Stimulated activated CD4-positive, alpha-beta T cell treated with anti-CD3 and anti-CD28 coated beads, Interleukin-15, amount 100 ng/mL, for 24 hours (primary cell): ENCODE measurements at regions not wholly inside any gene's neighbourhood (a gene's known extent, or its start where the extent isn't known, plus 50 kb on each side); places are given as distances from the start of the nearest gene placed in this dataset.
"Not testable (repeated sequence)": the region's sequence is repeated elsewhere in the genome, so short reads cannot be mapped to it uniquely, and the experiment has no call there.

Experiments
- DNase-seq: peaks from one replicate; pipeline ENCODE4 v3.0.0-alpha.2; 2020

DNA sequence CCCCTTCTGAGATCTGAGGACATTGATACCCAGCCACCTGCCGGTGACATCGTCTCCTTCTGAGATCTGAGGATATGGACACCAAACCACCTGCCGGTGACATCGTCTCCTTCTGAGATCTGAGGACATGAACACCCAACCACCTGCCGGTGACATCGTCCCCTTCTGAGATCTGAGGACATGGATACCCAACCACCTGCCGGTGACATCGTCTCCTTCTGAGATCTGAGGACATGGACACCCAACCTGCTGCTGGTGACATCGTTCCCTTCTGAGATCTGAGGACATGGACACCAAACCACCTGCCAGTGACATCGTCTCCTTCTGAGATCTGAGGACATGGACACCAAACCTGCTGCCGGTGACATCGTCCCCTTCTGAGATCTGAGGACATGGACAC, 396.1 kb upstream of the TNRC6C start:
- DNase-seq = not testable (repeated sequence)

DNA sequence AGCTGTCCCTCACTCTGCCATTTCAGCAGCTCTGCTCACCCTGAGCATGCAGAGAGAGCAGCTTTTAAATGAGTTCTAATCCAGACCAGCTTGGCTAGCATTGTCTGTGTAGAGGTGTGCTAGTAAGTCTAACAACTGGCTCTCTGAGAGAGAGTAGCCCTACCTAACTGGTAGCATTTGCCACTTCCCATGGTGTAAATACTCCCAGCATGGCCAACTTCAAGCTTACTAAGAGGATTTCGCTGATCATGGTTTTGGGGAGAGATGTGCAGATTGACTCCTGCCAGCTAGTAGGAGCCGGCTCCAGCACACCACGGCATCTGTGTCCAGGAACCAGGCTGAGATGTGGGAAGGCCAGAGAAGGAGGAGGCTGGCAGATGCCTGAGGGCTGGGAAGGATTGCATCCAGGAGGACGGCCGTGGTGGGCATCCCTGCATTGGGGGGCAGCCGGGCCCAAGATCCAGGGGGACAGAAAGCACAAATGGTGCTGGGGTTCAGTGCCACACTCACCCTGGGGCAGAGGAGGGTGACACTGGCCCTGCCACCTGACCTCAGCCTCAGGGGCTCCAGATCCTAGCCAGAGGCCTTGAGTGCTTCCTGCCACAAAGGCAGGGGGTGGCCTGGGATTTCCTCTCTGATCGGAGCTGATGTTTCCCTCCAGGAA, 394.9 kb upstream of the TNRC6C start:
- DNase-seq = no peak

GRCh38 chr17:77564278-77564920, 394.1 kb upstream of the TNRC6C start:
- DNase-seq = no peak

GRCh38 chr17:77565166-77565565, 393.3 kb upstream of the TNRC6C start:
- no peak for DNase-seq

- DNase-seq = no peak
Measured at GRCh38 chr17:77566151-77566550, 392.4 kb upstream of the TNRC6C start.

GRCh38 chr17:77566566-77567138, 391.9 kb upstream of the TNRC6C start:
- no peak for DNase-seq

DNA sequence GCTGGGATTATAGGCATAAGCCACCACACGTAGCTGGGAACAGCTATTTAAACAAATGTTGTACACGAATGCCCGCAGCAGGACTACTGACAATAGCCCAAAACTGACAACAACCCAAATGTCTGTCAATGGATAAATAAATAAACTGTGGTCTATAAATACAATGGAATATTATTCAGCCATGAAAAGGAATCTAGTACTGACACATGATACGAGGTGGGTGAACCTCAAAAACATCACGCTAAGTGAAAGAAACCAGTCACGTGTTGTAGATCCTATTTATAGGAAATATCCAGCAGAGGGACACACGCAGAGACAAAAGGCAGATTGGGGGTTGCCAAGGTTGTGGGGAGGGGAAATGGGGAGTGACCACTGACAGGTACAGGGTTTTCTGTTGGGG, 390.0 kb upstream of the TNRC6C start:
- DNase-seq = no peak

- no peak for DNase-seq
Measured at GRCh38 chr17:77569846-77570564, 388.5 kb upstream of the TNRC6C start.

- DNase-seq = no peak
Measured at GRCh38 chr17:77570565-77570898, 388.0 kb upstream of the TNRC6C start.

DNA sequence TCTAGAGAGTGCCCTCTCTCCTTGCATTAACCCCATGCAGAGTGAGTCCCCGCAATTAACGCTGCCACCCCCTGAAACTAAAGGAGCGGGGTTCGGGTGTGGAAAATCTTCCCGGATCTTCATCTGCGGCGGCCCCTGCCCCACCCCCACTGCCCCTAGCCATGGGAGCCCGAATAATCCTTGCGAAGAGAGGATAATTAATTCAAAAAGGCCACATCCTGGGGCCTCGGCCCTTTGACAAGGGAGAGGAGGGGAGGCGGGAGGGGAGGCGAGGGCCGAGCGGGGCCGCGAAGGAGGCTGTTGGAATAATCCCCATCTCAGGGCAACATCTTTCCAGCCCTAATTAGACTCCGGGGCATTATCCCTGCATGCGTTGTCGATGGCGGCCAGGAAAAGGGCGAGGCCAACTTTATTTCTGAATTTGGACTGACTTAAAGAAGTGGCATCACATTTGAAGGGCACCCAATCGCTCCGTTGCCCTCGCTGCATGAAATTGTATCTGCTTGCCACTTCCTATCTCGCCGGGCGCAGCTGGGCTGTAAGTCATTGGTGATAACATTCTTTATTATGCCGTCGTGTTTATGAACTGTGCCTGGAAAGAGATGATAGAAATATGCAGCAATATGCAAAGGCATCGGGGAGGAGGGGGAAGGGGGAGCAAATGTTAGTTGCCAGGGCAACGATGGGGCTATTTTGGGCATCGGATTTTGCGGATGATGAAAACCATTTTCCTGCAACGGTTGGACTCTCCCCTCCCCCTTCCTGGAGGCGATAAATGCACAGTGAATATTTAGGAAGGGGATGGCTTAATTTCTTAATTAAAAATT, 387.1 kb upstream of the TNRC6C start:
- DNase-seq = peak; percentile 10

DNA sequence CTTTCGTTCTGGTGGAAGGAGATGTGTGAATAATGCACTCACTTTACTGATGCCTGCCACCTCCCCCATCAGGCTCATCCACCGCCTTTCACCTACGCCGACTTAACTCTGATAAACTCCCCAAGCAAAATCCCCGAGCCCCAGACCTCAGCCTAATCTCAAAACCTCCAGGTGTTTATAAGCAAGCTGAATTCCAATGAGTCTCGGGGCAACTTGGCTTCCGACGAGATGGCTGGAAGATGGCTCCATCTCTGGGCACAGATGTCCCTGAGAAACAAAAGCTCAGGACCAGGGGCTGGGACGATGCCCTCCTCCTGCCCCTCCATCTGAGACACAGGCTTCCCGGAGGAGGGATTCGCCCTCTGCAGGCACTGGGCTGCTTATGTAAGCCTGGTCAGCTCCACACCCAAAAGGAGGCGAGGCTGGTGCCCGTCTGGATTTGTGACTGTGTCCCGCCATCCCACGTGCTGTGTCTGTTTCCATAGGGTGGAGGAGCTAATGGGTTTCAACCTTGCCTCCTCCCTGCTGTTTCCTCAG, 386.4 kb upstream of the TNRC6C start:
- no peak for DNase-seq

DNA sequence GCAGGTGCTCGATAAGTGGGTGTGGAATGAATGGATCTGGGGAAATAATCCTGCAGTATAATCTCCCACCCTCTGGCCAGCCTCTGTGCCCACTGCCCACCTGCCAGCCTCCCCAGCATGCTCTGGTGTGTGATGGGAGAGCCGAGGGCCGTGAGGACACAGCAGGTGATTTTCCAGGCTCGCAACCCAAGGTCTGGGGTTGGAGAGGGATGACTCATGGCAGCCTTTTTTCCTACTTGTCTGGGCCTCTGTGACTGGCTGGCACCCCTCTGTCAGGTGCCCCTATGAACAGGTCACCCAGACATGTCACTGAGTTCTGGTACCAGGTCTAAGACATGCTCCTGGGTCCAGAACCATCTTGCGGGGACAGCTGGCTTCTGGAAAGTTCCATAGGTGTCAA, 385.7 kb upstream of the TNRC6C start:
- no peak for DNase-seq

DNA sequence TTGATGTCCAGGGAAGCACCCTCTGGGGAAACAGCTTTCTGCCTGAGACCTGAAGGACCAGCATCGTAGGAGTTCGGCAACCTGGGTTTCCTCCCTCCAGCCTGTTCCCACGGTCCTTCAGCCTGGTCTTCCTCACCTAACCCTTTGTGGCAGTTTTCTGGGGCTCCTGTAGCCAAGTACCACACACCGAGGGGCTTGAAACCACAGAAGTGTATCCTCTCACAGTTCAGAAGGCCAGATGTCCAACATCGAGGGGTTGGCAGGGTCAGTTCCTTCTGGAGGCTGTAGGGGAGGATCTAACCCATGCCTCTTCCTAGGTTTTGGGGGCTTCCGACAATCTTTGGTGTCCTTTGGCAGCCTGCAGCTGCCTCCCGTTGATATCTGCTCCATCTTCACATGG, 381.0 kb upstream of the TNRC6C start:
- no peak for DNase-seq

- DNase-seq = no peak
Measured at GRCh38 chr17:77579131-77579530, 379.4 kb upstream of the TNRC6C start.

GRCh38 chr17:77579682-77580081, 378.8 kb upstream of the TNRC6C start:
- DNase-seq = no peak

GRCh38 chr17:77580531-77581270, 377.8 kb upstream of the TNRC6C start:
- no peak for DNase-seq

GRCh38 chr17:77581480-77581879, 377.0 kb upstream of the TNRC6C start:
- DNase-seq = no peak

GRCh38 chr17:77585142-77585860, 373.2 kb upstream of the TNRC6C start:
- DNase-seq = no peak

GRCh38 chr17:77590951-77591735, 367.4 kb upstream of the TNRC6C start:
- no peak for DNase-seq

DNA sequence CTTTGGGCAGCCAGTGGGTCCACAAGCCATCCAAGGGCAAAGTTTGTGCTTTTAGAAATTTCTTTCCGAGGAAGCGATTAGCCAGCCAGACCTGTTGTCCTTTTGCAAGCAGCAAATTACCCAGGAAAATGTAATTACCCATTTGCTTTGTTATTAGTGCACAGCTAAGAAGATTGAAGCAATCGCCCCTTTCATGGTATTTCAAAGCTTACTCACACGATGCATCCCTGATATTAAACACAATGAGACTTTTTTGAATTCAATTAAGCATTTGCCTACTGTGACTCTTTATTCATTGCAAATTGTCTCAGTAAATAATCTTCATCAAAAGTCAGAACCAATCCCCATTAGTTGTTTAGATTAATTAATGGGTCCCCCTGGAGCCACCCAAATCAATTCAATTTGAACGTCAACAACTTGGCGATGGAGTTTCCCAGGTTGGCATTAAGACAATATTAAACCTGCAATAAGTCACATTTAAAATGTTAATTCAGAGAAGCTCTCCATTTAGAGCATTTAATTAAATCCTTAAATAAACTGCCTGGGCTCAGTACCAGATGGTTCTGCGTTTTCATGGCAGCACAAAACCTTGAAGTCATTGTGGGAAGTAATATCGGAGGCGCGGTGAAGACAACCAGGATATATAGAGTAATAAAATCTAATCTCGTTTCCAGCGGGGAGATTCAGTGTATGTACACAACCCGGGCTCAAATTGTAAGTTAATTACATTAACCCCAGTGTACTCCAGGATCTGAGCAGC, 366.2 kb upstream of the TNRC6C start:
- no peak for DNase-seq
